Natural killer cell (primary cell): ENCODE measurements at regions not wholly inside any gene's neighbourhood (a gene's known extent, or its start where the extent isn't known, plus 50 kb on each side); places are given as distances from the start of the nearest gene placed in this dataset.

ENCODE experiments used
- ATAC-seq, 3 donors: fragments of 150-1000 bp in 2 of 3; fragments of 200-7000 bp in 1 of 3; cut with Tn5 transposase; 1 replicate in 1 of 3; 2 replicates in 2 of 3; pipeline ENCODE4 v1.10.0; 2021; ENCODE audit warnings: mild to moderate bottlenecking in 2 of 3, moderate library complexity in 2 of 3
- DNase-seq, 2 donors: peaks; one replicate each; pipeline versions ENCODE4 v3.0.0 to v3.0.0-alpha.2; 2013 to 2021; ENCODE audit warnings: mixed read lengths in 1 of 2
- H3K27ac ChIP-seq: one replicate; pipeline ENCODE4 v1.5.1; 2013; ENCODE audit warnings: mild to moderate bottlenecking, low read length
- H3K27me3 ChIP-seq: one replicate; pipeline ENCODE4 v1.6.1; 2013; ENCODE audit warnings: low read length; ENCODE audit not compliant: control insufficient read depth, insufficient read depth
- H3K36me3 ChIP-seq: one replicate; pipeline ENCODE4 v1.6.1; 2013; ENCODE audit warnings: low read length; ENCODE audit not compliant: control insufficient read depth, insufficient read depth
- H3K4me1 ChIP-seq: one replicate; pipeline ENCODE4 v1.6.1; 2013; ENCODE audit warnings: low read length; ENCODE audit not compliant: control insufficient read depth, insufficient read depth
- H3K4me3 ChIP-seq: one replicate; pipeline ENCODE4 v1.5.1; 2013; ENCODE audit warnings: low read length
- H3K9me3 ChIP-seq: one replicate; pipeline ENCODE4 v1.6.1; 2013; ENCODE audit warnings: low read length; ENCODE audit not compliant: control insufficient read depth, insufficient read depth
- H3K27ac Mint-ChIP-seq, 2 donors: one replicate each; pipeline ENCODE4 v1.8.0; 2022; ENCODE audit warnings: mild to moderate bottlenecking in 2 of 2, mixed read lengths in 2 of 2, moderate library complexity in 1 of 2
- H3K27me3 Mint-ChIP-seq, 2 donors: one replicate each; pipeline ENCODE4 v1.8.0; 2022; ENCODE audit warnings: low read depth in 2 of 2, mixed read lengths in 2 of 2
- H3K36me3 Mint-ChIP-seq: one replicate; pipeline ENCODE4 v1.8.0; 2022; ENCODE audit warnings: mixed read lengths
- H3K4me1 Mint-ChIP-seq, 2 donors: one replicate each; pipeline ENCODE4 v1.8.0; 2022; ENCODE audit warnings: mixed read lengths in 2 of 2
- H3K4me3 Mint-ChIP-seq: one replicate; pipeline ENCODE4 v1.8.0; 2022; ENCODE audit warnings: mild to moderate bottlenecking, moderate library complexity, mixed read lengths
- H3K9me3 Mint-ChIP-seq, 2 donors: one replicate each; pipeline ENCODE4 v1.8.0; 2022; ENCODE audit warnings: mixed read lengths in 2 of 2
- CTCF ChIP-seq: fragments of 200-600 bp; IDR thresholded peaks from one replicate; pipeline ENCODE4 v1.8.0; 2022; ENCODE audit warnings: antibody characterized with exemption
- WGBS: methylation state at CpG from one replicate; pipeline ENCODE4 v1.1.7; 2013; ENCODE audit warnings: missing lambda C conversion rate; ENCODE audit not compliant: insufficient coverage; 5-methylcytosine and 5-hydroxymethylcytosine counted together
- intact Hi-C: fragments of 100-400 bp; cut with micrococcal nuclease; formaldehyde crosslinking; loops from one replicate; pipeline ENCODE4 v1.14.2; 2022

GRCh38 chr22:35014812-35015211 is 51.1 kb upstream of the ISX start:
- WGBS = 77% methylated on average over 9 of the region's 9 CpGs
- intact Hi-C loops = no loop called here
- Mint-ChIP-seq H3K4me1 (no peaks in the 10 kb centered on the region), H3K9me3 (no peaks in the 10 kb centered on the region), H3K27ac (no peak overlapping the region), H3K27me3 (no peaks in the 10 kb centered on the region), H3K4me3 (no peak overlapping the region), H3K36me3 (no peaks in the 10 kb centered on the region)
- Histone ChIP-seq H3K4me3 (no peak overlapping the region), H3K36me3 (no peaks in the 10 kb centered on the region), H3K4me1 (no peaks in the 10 kb centered on the region), H3K27me3 (no peaks in the 10 kb centered on the region), H3K9me3 (no peaks in the 10 kb centered on the region), H3K27ac (no peak overlapping the region)
- ATAC-seq (no peak), DNase-seq (no peak)
- no peak for TF ChIP-seq CTCF
